ENCODE measurements at regions not wholly inside any gene's neighbourhood (a gene's known extent, or its start where the extent isn't known, plus 50 kb on each side); places are given as distances from the start of the nearest gene placed in this dataset.
"Not testable (repeated sequence)": the region's sequence is repeated elsewhere in the genome, so short reads cannot be mapped to it uniquely, and the experiment has no call there.

DNA sequence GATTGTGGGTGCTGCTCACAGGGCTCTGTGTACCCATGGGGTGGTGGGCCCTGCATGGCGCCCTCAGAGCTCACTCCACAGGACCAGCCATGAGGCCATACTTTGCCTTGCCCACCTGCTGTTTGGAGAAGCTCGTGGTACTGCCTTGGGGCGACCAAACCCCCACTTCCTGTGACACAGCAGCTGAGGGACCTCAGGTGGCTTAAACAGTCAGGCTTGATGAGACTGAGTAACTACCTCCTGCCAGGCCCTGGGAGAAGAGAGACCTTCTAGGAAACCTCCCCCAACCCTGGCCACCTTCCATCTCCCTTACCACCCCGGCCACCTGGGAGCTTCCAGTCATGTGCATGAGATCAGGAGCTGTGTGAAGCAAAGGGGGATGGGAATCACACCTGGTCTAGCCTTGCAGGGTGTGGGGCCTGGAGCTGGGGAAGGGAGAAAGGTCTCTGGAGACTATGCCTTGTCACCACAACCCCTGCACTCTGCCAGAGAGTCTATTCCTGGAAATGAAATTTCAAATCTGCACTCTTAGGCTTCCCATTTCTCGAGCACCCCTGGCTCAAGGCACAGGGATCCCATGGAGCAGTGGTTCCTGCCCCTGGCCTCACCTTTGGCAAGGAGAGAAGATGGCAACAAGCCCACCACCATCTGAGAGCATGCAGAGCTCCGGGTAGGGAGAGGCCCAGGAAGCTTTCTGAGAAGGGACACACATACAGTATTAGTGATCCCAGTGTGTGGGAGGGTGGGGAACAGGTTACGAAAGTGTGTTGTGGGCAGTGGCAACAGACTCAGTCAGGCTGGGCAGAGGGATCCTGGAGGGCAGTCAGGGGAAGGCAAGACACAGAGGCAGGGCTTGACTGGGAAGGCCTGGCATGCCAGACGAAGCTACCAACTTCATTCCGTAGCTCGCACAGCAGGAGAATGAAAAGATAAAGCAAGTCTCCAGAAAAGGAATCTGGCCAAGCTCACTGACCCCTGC is 125.0 kb downstream of the URI1 start:
- CTCF ChIA-PET = no interaction called here
- no peak for TF ChIP-seq EZH2 (IDR thresholded peaks at IDR 0.05; ENCODE audit: low read depth)
- TF ChIP-seq, protein P1, sequence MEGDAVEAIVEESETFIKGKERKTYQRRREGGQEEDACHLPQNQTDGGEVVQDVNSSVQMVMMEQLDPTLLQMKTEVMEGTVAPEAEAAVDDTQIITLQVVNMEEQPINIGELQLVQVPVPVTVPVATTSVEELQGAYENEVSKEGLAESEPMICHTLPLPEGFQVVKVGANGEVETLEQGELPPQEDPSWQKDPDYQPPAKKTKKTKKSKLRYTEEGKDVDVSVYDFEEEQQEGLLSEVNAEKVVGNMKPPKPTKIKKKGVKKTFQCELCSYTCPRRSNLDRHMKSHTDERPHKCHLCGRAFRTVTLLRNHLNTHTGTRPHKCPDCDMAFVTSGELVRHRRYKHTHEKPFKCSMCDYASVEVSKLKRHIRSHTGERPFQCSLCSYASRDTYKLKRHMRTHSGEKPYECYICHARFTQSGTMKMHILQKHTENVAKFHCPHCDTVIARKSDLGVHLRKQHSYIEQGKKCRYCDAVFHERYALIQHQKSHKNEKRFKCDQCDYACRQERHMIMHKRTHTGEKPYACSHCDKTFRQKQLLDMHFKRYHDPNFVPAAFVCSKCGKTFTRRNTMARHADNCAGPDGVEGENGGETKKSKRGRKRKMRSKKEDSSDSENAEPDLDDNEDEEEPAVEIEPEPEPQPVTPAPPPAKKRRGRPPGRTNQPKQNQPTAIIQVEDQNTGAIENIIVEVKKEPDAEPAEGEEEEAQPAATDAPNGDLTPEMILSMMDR (conservative IDR thresholded peaks at IDR 0.05) = no peak
- no peak for DNase-seq
- POLR2A ChIA-PET (ENCODE audit: unreplicated experiment) = no interaction called here
- H3K4me2 ChIP-seq = no peak overlapping the region
- no peak overlapping the region for H3K27ac ChIP-seq
- no peaks in the 10 kb centered on the region for H3K9me3 ChIP-seq (ENCODE audit: insufficient read depth, low read depth)
- no peaks in the 10 kb centered on the region for H3K79me2 ChIP-seq (ENCODE audit: low read depth)
- no peaks in the 10 kb centered on the region for H3K36me3 ChIP-seq (ENCODE audit: low read depth)
- H4K20me1 ChIP-seq (ENCODE audit: insufficient read depth) = no peaks in the 10 kb centered on the region
- no peaks in the 10 kb centered on the region for H3F3A ChIP-seq (ENCODE audit: insufficient read depth, low read depth)
- H3K4me3 ChIP-seq = no peak overlapping the region
- H3K9me2 ChIP-seq (ENCODE audit: insufficient read depth) = no peaks in the 10 kb centered on the region
- H2AFZ ChIP-seq = no peak overlapping the region
- H3K4me1 ChIP-seq (replicated peaks; ENCODE audit: insufficient read depth) = no peaks in the 10 kb centered on the region
- BruUV-seq (replicated peaks) = no TSS peak
- intact Hi-C loops (cut with micrococcal nuclease; ENCODE audit: unreplicated experiment) = no loop called here
- H3K27me3 ChIP-seq (ENCODE audit: insufficient read depth, low read depth) = peaks cover 47% of the 10 kb centered on the region

DNA sequence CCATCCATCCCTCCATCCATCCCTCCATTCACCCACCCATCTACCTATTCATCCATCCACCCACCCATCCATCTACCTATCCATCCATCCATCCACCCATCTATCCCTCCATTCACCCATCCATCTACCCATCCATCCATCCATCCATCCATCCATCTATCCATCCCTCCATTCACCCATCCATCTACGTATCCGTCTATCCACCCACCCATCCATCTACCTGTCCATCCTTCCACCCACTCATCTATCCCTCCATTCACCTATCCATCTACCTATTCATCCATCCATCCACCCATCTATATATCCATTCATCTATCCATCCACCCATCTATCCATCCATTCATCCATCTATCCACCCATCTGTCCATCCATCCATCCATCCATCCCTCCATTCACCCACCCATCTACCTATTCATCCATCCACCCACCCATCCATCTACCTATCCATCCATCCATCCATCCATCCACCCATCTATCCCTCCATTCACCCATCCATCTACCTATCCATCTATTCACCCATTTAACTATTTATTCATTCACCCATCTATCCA is 126.0 kb downstream of the URI1 start:
- H3K4me1 ChIP-seq (replicated peaks; ENCODE audit: insufficient read depth); H4K20me1 ChIP-seq (ENCODE audit: insufficient read depth); H3K79me2 ChIP-seq (ENCODE audit: low read depth); POLR2A ChIA-PET (ENCODE audit: unreplicated experiment); H3F3A ChIP-seq (ENCODE audit: insufficient read depth, low read depth); H3K9me2 ChIP-seq (ENCODE audit: insufficient read depth); H3K36me3 ChIP-seq (ENCODE audit: low read depth); intact Hi-C loops (cut with micrococcal nuclease; ENCODE audit: unreplicated experiment); H2AFZ ChIP-seq; H3K4me2 ChIP-seq; H3K9me3 ChIP-seq (ENCODE audit: insufficient read depth, low read depth); CTCF ChIA-PET; H3K27ac ChIP-seq; DNase-seq; H3K4me3 ChIP-seq; BruUV-seq (replicated peaks): not testable (repeated sequence)
- H3K27me3 ChIP-seq (ENCODE audit: insufficient read depth, low read depth) = peaks cover 44% of the 10 kb centered on the region

DNA sequence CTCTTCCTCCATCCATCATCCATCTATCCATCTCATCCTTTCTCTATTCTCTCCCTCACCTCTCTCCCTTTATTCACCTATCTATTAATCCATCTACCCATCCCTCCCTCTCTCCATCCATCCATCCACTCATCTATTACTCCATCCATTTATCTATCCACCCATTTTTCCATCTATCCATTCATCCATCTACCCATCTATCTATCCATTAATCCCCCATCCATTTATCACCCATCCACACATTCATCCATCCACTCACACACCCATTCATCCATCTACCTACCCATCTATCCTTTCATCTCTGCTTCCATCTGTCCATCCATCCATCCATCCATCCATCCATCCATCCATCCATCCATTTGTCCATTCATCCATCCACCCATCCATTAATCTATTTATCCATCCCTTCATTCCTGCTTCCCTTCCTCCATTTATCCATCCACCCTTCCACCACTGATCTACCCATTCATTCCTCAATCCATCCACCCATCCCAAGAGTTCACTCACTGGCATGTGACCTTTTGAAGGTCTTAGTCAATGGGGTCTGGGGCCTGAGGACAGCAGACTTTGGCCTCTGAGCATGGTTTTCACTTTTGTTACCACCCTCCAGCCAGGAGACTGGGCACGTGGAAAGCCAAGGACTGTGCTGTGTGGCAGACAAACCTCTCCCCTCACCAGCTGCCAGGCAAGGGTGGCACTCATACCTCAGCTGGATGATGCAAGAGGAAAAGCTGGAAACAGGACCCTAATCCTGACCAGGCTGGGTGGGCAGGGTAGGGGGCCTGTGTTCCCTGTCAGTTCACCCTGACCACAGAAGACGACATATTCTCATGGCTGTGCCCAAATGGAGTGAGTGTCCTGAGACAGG is 126.7 kb downstream of the URI1 start:
- Histone ChIP-seq H3K79me2 (ENCODE audit: low read depth) (no peaks in the 10 kb centered on the region), H3K27me3 (ENCODE audit: insufficient read depth, low read depth) (peaks cover 44% of the 10 kb centered on the region), H3K9me3 (ENCODE audit: insufficient read depth, low read depth) (no peaks in the 10 kb centered on the region), H3K9me2 (ENCODE audit: insufficient read depth) (no peaks in the 10 kb centered on the region), H2AFZ (no peak overlapping the region), H3K27ac (no peak overlapping the region), H3K4me2 (no peak overlapping the region), H3K4me3 (no peak overlapping the region), H3K36me3 (ENCODE audit: low read depth) (no peaks in the 10 kb centered on the region), H4K20me1 (ENCODE audit: insufficient read depth) (no peaks in the 10 kb centered on the region), H3F3A (ENCODE audit: insufficient read depth, low read depth) (no peaks in the 10 kb centered on the region), H3K4me1 (replicated peaks; ENCODE audit: insufficient read depth) (no peaks in the 10 kb centered on the region)
- ChIA-PET CTCF (no interaction called here), POLR2A (ENCODE audit: unreplicated experiment) (no interaction called here)
- no peak for TF ChIP-seq EZH2 (IDR thresholded peaks at IDR 0.05; ENCODE audit: low read depth)
- TF ChIP-seq, protein P1 (conservative IDR thresholded peaks at IDR 0.05) = no peak
- no TSS peak for BruUV-seq (replicated peaks)
- intact Hi-C loops (cut with micrococcal nuclease; ENCODE audit: unreplicated experiment) = no loop called here
- DNase-seq = no peak
